ENCODE measurements at regions not wholly inside any gene's neighbourhood (a gene's known extent, or its start where the extent isn't known, plus 50 kb on each side); places are given as distances from the start of the nearest gene placed in this dataset.

DNA sequence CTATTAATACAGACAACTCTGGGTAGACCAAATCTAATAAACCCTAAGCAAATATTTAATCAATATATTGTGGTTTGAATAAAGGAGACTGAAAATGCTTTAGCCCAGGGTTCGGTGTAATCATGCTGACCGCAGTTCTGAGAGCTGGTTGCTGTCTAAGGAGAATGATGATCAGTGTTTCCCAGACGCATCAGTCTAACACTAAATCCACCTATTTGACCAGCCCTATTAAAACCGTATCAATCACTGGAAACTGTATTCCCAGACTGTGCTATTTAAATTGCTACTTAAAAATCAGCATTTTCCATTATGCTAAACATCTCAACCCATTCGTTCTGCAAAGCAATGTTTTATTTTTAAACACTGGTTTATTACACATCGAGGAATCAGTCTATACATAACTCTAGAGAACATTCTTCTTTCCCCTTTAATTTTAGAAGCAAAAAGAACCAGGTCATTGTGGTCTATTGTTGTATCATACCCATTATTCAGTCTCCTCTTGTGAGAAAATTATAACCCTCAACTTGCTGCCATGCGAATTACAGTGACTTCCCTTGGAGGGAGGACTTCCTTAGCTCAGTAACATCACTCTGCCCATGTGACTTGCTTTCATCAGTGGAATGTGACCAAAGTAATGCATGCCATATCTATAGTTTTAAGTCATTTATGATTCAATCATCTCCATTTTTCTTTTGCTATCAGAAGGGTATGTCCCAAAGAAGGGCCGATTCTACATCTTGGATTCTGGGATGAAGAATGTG lies 515.2 kb upstream of the JAG1 start:
- no peak for DNase-seq (ENCODE audit: low read depth)
- H3K4me3 ChIP-seq (ENCODE audit: low read length): no peak overlapping the region
- TF ChIP-seq, protein P1, sequence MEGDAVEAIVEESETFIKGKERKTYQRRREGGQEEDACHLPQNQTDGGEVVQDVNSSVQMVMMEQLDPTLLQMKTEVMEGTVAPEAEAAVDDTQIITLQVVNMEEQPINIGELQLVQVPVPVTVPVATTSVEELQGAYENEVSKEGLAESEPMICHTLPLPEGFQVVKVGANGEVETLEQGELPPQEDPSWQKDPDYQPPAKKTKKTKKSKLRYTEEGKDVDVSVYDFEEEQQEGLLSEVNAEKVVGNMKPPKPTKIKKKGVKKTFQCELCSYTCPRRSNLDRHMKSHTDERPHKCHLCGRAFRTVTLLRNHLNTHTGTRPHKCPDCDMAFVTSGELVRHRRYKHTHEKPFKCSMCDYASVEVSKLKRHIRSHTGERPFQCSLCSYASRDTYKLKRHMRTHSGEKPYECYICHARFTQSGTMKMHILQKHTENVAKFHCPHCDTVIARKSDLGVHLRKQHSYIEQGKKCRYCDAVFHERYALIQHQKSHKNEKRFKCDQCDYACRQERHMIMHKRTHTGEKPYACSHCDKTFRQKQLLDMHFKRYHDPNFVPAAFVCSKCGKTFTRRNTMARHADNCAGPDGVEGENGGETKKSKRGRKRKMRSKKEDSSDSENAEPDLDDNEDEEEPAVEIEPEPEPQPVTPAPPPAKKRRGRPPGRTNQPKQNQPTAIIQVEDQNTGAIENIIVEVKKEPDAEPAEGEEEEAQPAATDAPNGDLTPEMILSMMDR (conservative IDR thresholded peaks at IDR 0.05; ENCODE audit: low read depth, low read length): no peak

DNA sequence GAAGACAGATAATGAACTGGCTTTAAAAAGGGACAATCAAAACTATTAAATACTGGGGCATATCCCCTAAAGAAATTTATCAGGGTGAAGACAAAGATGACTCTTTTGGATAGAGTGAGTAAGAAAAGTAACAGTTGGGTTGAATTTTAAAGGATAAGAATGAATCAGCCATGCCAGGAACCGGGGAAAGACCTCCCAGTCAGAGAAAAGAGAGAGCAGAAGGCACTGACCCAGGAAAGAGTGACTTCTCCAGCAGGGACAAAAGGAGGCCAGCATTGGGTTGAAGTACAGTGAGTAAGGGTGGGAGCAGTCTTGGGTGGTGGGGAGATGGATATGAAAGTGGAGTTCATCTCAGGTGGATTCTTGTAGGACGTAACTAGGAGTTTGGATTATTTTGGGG lies 516.9 kb upstream of the JAG1 start:
- TF ChIP-seq, protein P1 (conservative IDR thresholded peaks at IDR 0.05; ENCODE audit: low read depth, low read length): no peak

DNA sequence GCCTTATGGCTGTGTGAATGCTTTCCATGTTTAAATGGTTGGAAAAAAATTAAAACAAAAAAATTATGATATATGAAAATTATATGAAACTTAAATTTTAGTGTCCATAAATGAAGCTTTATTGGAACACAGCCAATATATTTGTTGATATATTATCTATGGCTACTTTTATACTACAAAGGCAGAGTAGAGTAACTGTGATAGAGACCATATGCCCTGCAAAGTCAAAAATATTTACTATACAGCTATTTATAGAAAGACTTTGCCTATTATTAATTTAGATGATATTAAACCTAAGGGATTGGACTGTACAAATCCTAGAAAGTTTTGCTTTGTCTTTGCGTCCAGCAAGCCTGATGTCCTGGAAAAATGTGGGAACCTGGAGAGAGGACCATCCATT lies 518.3 kb upstream of the JAG1 start:
- TF ChIP-seq, protein P1 (conservative IDR thresholded peaks at IDR 0.05; ENCODE audit: low read depth, low read length): no peak
- DNase-seq (ENCODE audit: low read depth): no peak

More for the DNA sequence above, 516.9 kb upstream of the JAG1 start:
- H3K4me3 ChIP-seq (ENCODE audit: low read length): no peak overlapping the region
- no peak for DNase-seq (ENCODE audit: low read depth)

GRCh38 chr20:11193241-11193640 lies 519.4 kb upstream of the JAG1 start:
- no peak for DNase-seq (ENCODE audit: low read depth)
- no peak overlapping the region for H3K4me3 ChIP-seq (ENCODE audit: low read length)
- TF ChIP-seq, protein P1 (conservative IDR thresholded peaks at IDR 0.05; ENCODE audit: low read depth, low read length): no peak

More for the DNA sequence above, 518.3 kb upstream of the JAG1 start:
- no peak overlapping the region for H3K4me3 ChIP-seq (ENCODE audit: low read length)

- no peak for DNase-seq (ENCODE audit: low read depth)
- TF ChIP-seq, protein P1 (conservative IDR thresholded peaks at IDR 0.05; ENCODE audit: low read depth, low read length): no peak
- H3K4me3 ChIP-seq (ENCODE audit: low read length): no peak overlapping the region
Observed at GRCh38 chr20:11195169-11195568, 521.4 kb upstream of the JAG1 start.

DNA sequence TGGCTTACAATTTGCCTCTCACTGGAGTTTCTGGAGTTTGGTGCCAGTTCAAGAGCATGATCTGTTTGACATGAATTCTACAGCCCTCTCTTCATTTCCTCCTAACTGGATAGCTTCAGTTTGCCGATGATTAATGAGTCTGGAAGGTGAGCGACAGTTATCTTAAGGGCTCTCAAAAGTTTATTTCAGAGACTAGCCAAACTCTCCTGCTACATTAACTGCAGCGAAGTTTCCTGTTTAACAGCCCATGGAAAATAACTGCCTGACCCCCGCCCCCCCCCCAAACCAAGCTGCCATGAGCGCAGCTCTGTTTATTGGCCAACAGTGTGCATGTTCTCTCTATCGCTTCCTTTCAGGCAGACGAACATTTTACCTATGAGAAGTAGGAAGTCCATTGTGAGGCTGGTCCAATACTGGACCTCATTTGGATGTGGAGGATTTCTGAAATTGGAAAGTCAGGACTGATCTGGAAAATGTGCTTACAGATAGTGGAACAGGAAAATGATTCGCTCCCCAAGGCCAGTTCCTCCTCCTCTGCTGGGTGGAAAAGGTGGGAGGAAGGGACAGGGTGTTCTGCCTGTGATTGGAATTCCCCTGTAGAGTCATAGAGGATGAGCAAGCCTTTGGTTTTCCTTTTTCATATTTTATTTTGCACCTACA lies 522.2 kb upstream of the JAG1 start:
- TF ChIP-seq, protein P1 (conservative IDR thresholded peaks at IDR 0.05; ENCODE audit: low read depth, low read length): no peak
- H3K4me3 ChIP-seq (ENCODE audit: low read length): no peak overlapping the region
- DNase-seq (ENCODE audit: low read depth): no peak

- DNase-seq (ENCODE audit: low read depth): no peak
- TF ChIP-seq, protein P1 (conservative IDR thresholded peaks at IDR 0.05; ENCODE audit: low read depth, low read length): no peak
- no peak overlapping the region for H3K4me3 ChIP-seq (ENCODE audit: low read length)
Observed at GRCh38 chr20:11197851-11198250, 524.1 kb upstream of the JAG1 start.
